Breast epithelium (tissue), 3 donors: ENCODE measurements at regions not wholly inside any gene's neighbourhood (a gene's known extent, or its start where the extent isn't known, plus 50 kb on each side); places are given as distances from the start of the nearest gene placed in this dataset.

Experiments used
- CTCF ChIP-seq, 3 donors: fragments of 450-650 bp; IDR thresholded peaks; one replicate each; pipeline ENCODE4 v1.5.1; 2016 to 2017; ENCODE audit warnings: antibody characterized with exemption in 3 of 3, mild to moderate bottlenecking in 3 of 3, moderate library complexity in 3 of 3
- POLR2AphosphoS5 ChIP-seq, 3 donors: sonication (generic); formaldehyde crosslinking; IDR thresholded peaks; one replicate each; pipeline ENCODE4 v1.6.1; 2017; ENCODE audit warnings: antibody characterized with exemption in 3 of 3

GRCh38 chr4:18197467-18197866 lies 175.9 kb upstream of the LCORL start:
- no peak for TF ChIP-seq CTCF (IDR thresholded peaks at IDR 0.05)
- no peak for TF ChIP-seq POLR2AphosphoS5 (IDR thresholded peaks at IDR 0.05)
